Amniotic stem cell (primary cell): ENCODE measurements at regions not wholly inside any gene's neighbourhood (a gene's known extent, or its start where the extent isn't known, plus 50 kb on each side); places are given as distances from the start of the nearest gene placed in this dataset.

Experiments
- DNase-seq: peaks from one replicate; lab custom pipeline; 2025; lab: John Stamatoyannopoulos, UW

DNA sequence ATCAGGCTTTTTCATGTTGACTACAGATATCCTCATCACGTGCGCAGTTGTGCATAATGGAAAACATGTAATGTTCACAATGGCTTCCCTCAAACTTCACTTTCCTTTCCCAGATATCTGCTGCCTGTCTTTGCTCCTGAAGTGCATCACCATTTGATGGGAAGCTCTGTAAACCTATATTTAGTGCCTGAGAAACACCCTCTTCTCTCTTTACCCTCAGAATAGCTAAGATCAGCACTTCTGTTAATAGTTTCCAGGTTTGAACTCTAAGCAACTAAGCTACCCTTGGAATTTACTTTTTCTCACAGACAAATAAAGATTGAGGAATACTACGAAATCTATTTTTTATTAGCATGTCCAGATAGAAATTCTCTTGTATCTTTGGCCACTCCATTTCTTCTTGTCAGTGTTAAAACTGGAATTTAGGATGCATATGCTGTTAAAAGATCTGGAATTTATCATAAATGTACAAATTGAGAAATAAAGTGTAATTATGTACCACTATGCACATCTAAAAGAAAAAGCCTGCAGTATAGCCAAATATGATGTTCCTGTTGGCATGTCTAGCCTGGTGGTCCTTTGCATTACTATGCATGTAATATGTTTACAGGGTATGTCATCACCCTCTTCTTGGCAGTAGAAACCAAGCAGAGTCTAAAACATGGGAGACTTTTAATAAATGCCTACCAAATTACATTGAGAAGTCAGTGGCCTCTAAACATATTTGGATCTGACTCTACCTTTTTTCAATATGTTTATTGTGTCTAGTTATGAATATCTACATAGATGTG lies 278.7 kb downstream of the FIGN start:
- no peak for DNase-seq

DNA sequence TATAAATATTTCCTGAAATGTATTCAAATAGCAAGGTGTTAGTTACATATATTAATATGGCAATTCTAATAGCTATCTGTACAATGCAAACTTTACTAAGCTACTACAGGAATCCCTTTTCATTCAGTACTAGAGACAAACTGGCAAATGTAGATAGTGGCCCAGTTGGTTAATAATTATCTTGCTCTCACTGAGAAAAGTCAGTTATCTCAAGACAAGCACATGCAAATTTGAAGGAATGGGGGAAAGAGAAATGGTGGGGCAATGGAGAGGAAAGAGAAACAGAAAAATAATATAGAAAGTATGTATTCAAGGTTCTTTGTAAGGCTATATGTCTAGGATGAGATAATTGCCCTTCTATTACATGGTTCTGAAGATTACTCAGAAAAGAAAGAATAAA lies 280.0 kb downstream of the FIGN start:
- DNase-seq: no peak

DNA sequence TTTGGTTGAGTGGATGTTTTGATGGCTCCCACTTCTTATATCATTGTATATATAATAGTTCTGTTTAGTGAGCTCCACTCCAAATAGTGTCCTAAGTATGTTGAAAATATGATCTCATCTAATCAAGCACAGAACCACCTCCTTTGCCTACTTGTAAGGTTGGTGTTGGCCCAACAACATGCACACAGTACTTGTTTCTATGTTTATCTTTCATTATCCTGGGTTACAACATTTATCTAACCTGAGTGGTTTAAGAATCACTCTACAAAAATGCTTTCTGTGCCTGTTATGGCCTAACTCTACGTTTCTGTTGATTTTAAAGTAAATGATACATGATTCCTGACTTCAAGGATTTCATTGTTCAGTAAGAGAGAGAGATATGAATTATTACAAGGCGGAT lies 281.9 kb downstream of the FIGN start:
- no peak for DNase-seq

DNA sequence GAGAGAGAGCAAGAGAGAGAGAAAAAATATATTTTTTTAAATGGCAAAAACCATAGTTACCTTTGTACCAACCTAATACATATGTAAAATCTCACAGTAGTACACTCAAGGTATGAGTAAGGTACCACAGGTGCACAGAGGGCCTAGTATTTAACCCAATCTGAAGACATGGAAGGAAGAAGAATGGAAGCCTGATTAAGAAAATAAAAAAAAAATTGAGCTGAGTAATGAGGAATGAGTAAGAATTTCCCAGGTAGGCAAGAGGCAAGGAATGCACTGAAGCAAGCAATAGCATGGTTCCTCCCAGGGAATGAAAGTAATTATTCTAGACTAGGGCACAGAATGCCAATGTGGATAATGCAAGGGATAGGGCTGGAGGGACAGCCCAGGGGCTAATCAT lies 294.2 kb downstream of the FIGN start:
- DNase-seq: no peak

DNA sequence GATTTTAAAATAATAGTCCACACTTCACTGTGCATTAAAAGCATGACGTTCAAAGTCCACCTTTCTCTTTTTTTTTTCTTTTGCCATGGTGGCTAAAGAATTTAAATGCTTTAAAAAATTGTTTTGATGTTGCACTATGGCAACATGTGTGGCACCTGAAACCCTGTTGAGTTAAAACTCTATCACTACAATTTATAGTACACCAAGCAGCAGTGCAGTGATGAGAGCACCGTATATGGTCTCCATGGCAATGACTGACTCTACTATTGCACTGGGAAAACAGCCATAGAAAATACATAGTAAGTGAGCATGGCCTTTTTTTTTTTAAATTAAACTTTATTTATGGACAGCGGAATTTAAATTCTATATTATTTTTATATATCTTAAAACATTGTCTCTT lies 298.8 kb downstream of the FIGN start:
- no peak for DNase-seq

DNA sequence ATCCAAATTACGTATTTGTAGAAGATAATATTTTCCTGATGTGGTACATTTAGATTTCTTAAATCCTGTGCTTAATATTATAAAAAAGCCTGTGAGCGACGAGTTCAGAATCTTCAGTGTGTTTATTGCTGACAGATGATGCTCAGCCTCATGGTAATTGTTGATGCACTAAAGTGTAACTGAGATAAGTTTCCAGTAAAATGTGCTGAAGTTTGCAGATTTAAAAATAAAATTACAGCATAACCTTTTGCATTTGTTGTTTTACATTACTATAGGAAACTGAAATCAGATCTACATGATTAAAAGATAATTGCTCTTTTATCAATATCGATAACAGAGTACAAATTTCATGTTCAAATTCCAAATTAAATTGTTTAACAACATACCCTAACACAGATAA lies 307.6 kb downstream of the FIGN start:
- no peak for DNase-seq

DNA sequence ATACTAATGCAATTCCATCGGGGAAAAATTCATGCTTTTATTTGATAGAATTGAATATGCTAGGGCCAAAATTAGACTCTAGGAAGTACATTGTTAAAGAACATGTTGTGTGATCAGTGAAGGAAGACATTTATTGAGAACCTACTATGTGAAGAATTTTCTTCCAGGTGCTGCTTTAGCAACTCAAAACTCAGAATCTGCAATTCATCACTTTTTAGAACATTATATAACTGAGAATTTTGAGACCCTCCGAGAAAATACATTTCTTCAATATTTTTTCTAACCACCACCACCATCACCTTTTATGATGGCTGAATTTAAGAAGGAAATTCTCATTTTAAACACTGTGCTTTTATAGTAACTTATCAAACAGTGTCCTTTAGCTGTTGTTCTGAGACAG lies 315.2 kb downstream of the FIGN start:
- DNase-seq: no peak

DNA sequence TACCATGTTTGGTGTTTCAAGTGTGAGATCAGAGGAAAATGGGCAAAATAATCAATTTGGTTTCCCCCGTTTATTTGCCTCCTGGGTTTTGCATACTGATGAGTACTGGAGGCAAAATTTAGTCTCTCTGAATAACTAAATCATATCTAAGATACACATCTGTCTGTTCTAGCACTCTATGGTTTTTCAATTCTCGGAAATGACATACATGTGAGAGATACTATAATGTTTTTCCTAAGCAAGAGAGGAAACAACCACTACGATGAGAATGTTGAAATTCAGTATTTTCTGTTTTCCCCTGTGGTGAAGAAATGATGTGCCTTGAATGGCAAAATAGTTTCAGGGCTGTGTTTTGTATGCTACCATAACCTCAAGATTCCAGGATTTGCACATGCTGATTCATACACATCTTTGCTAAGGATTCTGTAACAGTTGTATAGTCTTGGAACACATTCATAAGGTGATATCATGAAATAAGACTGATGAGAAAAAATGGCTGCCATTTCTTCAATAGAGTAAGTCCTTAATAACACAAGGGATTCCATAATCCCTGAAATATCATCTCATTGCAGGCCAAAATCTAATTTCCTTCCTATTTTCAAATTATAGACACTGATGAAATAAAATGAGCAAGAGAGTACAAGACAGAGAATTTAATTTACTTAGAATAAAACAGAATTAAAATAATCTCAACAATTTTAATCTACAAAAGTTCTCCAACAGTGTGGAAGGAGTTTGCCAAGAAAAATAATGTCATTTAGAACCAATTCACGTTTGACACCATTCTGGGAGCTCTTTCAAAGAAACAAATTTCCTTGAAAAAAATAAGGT lies 316.6 kb downstream of the FIGN start:
- no peak for DNase-seq

DNA sequence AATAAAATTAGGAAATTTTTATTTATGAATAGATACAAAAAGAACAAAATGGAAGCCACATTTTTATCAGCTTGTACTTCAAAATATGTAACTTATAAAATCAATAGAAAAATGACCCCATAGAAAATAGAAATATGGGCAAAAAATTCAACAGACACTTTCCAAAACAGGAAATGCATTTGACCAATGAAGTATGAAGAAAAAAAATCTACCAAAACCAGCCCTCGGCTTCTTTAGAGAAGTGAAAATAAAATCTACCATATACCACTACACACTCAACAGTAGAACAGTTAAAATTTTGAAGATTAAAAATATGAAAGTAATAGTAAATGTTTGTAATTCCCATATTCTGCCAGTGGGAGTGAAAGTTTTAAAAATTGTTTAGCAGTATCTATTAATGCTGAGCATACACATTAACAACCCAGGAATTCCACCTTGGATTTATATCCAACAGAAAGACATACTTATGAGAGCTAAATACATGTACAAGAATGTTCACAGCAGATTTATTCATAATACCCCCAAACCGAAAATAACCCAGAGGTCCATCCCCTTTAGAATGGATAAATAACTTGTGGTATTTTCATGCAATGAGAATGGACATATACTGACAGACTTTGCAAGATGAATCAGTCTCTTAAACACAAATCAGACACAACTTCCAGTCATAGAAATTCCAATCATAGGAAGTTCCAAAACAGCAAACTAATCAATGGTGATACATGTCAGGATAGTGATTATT lies 318.0 kb downstream of the FIGN start:
- DNase-seq: no peak

DNA sequence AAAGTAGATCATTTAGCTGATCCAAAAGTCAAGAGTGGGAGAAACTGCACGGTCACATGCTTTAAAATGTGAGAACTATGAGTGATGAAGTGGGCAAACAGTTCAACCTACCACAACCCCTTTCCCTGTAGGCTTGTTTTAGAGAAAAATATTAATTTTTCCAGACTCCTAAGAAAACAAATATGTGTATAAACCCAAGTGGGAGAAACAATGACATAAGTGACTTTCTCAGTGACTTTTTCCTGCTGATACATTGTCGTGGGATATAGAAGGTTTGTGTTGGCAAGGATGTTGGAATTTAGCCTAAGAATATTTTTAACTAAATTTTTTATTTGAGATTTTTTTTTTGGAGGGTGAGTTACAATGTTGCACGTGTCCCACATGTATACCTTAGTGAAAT lies 321.7 kb downstream of the FIGN start:
- DNase-seq: no peak

DNA sequence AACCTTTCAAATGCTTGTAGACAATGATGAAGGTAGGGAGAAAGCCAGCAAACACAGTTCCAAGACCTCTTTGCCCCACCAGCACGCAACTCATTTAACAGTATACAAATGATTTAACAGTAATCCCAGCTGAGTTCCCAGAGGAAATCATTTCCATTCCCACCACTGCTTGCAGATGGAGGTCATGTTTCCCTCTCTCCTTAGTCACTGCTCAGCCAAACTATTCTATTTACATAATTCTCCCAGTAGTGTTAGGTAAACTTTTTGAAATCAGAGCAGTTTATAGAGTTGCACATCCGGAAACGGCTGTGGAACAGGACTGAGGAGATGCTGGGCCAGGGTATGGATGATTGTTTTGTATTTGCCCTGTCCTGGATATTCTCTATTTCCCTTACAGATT lies 328.5 kb downstream of the FIGN start:
- DNase-seq: no peak

DNA sequence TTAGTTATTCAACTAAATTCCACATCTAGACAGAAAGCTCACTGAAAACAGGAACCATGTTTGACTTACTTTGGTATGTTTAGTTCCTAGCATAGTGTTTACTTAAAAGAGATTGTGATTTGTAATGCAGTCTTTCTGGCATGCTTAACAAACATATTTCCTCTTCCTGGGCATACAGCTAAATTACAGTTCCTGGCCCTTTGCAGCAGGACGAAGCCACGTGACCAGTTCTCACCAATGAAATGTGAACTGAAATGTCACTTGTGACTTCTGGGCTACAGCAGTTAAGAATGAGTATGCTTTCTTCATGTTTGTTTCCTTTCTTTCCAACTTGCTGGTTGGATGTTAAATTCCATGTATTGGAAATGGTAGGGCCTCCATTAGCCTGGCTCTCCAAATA lies 330.5 kb downstream of the FIGN start:
- no peak for DNase-seq

DNA sequence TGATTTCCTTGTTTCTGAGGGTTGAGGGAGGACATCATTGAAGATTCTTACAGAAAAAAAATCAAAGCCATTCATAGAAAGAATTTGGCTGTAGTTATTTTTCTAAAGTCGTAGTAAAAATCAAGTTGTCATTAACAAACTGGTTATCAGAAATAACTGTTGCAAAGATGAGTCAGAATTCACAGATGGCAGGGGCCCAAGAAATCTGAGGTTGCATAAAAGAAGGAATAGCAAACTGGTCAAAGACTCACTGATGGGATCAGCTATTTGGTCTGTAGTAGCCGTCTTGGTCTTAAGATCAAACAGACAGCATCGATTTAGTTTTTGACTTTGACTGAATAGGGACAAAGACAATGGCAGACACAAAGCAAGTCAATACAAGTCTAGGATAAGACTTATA lies 334.3 kb downstream of the FIGN start:
- no peak for DNase-seq

DNA sequence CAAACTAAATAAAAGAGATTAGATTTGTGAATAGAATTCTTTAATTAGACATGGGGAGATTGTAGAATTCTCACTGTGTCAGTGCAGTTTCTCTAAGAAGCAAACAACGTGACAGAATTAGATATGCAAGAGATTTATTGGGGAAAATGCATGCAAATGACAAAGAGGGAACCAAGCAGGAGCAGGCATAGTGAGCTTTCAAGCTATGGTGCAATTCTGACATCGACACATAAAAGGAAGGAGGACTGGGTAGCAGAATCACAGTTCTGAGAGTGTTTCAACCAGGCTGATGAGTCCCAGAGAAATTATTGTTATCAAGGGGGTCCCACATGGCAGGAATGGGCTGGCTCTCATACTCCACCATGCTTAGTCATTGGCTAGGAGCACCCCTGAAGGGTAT lies 338.4 kb downstream of the FIGN start:
- DNase-seq: no peak

DNA sequence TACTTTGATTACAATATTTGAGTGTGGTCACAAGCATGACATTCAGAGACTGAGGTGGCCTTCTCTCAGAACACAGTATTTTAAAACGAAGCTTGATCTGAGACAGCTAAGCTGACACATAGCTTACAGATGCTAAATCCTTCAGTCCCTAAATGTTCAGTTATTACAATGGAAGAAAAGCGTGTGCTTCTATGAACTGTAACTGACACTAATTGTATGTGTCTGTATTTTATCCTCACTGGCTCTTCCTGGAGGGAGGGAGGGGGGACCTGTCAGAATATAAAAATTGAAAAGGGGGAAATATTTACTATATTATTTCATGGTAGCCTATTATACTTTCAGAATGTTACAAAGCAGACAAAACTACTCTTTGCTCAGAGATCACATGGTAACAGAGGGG lies 340.2 kb downstream of the FIGN start:
- no peak for DNase-seq

DNA sequence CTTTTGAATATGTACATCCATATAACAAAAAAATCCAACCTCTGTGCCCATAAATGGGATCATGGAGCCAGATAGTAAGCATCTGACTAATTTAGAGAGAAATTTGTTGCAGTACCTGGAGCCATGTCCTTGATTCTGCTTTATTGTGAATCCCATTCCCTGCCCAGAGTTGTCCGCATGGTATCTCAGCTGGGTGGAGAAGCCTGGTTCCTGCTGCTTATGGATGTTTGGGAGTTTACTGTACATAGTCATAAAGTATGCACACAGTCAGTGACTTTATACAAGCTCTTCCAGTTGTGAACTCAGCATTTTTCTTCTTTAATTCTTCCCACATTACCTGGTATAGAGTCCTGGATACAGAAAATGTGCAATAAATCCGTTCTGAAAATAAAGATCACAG lies 346.0 kb downstream of the FIGN start:
- no peak for DNase-seq

DNA sequence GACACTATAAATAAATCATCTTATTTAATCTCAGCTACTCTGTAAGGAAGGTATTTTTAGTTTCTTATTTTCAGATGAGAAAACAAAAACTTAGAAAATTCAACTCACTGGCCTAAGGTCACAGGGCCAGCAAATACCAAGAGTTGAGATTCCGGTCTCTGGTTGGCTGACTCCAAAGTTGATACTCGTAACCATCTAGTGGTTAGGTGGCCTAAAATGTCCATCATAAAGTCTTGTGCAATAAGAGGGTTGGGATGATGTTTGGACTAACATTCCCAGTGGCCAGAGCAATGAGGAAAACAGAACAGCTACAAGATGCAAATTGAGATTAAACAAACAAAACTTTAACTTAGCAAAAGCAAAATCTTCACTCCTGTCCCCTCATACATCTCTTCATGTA lies 360.3 kb downstream of the FIGN start:
- no peak for DNase-seq

DNA sequence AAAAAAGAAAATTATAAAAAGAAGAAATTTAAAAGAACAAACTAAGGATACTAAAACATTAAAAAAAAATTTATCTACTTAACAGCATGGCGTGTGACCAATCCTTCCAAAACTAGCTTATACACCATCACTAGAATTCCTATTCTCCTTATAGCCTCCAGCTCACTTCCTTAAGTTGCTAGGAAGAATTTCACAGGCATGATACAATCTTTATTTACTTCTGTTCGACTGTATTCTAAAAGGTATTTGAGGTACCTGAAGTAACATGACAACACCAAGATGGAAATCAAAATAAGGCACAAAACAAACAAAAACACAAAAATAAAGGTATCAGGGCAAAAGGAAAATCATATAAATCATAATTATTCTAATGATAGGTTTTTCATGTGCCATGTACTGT lies 360.7 kb downstream of the FIGN start:
- no peak for DNase-seq

DNA sequence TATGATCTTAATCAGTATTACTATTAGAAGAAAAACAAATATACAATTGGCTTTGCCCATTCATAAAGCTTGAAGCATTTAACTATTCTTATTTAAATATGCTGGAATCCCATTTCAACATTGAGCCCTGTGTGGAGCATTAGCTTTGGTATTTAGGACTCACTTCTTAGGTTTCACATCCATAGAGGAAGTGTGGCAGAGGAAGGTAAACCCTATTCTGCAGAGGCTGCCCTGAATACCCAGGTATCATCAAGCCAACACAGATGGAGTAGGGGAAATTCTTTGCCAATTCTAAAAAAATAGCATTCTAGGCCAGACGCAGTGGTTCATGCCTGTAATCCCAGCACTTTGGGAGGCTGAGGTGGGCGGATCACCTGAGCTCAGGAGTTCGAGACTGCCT lies 361.5 kb downstream of the FIGN start:
- DNase-seq: no peak

DNA sequence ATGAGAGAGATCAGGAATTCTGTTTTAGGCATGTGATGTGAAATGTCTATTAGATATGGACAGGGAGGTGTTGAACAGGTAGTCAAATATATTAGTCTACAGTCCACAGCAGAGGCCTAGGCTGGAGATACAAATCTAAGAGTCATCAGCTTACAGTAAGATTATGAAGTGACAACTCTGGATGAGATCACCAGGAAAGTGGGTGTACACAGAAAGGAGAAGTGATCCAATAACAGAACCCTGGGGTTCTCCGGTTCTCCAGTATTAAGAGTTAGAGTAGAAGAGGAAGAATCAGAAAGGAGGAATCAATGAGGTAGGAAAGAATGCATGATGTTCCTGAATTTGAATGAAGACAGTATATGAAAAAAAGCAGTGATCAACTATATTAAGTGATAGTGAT lies 362.3 kb downstream of the FIGN start:
- no peak for DNase-seq

DNA sequence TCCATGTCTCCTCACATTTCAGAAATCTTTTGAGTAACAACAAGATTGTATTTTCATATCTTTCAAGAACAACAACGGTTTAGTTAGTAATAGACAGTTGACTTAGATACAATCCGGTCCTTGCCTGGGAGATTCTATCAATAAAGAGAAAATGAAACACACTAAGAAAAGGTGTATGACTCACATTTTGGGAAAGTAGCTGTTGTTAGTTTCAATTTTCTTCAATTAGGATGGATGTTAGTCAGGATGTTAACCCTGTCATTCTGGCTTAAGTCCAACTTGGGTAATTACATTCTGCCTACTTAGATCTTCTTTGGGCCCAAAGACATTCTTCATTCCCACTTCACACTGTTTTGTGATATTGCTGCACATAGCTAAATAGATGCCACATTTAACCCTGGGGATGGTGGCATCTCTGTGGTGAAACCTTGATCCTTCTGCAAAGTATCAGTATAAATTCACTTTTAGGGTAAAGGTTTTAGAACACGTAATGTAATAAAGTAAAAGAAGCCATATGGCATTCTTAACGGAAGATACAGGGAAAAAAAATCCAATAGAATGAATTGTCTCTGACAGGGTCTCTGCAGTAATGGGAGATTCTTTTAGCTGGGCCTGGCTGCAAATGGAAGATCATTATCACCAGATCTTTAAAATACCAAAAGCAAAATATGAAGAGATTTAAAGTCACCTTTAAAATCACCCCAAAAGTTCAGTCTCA lies 365.5 kb downstream of the FIGN start:
- DNase-seq: no peak

DNA sequence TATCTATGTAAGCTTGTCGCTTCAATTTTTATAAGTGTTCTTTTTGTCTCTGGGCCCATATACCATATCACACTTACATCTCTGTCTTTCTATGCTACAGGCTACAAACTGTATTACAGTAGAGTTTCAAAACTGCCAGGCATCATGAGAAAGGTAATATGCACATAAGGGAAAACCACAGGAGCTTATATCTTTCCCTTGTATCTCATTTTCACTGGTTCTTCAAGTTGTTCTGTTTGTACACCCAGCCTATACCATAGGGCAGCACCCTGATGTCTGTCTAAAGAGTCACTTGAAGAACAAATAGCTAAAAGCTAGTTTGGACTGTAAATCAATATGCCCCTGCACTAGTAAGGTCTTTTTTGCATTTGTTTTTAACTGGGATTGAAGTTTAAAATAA lies 366.7 kb downstream of the FIGN start:
- no peak for DNase-seq
